HG02840 (cell line): ENCODE measurements at regions not wholly inside any gene's neighbourhood (a gene's known extent, or its start where the extent isn't known, plus 50 kb on each side); places are given as distances from the start of the nearest gene placed in this dataset.

Experiments used
- ATAC-seq: cut with Tn5 transposase; IDR thresholded peaks from one replicate; pipeline ENCODE4 v1.9.1; 2021; ENCODE audit warnings: mild to moderate bottlenecking, moderate library complexity, moderate number of reproducible peaks; ENCODE audit not compliant: unreplicated experiment, low FRiP score

DNA sequence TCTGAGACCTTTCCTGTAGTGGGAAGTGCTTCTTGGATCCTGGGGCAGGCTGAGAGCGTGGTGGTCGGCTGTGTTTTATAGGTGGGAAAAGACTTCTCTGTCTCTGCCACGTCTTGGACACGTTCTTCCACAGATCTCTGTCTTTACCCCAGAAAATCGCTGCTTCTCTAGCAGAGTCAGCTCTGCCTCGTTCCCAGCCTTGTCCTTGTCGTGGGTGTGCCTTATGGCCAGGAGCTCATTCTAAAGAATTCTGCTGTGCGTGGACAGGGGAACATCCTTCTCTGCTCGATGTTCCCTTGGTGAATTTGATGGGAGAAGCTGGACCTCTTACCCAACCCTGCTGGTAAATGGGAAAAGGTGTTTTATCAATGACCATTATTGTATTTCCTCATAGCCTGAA, 433.1 kb upstream of the C2CD4B start:
- ATAC-seq, result no peak

DNA sequence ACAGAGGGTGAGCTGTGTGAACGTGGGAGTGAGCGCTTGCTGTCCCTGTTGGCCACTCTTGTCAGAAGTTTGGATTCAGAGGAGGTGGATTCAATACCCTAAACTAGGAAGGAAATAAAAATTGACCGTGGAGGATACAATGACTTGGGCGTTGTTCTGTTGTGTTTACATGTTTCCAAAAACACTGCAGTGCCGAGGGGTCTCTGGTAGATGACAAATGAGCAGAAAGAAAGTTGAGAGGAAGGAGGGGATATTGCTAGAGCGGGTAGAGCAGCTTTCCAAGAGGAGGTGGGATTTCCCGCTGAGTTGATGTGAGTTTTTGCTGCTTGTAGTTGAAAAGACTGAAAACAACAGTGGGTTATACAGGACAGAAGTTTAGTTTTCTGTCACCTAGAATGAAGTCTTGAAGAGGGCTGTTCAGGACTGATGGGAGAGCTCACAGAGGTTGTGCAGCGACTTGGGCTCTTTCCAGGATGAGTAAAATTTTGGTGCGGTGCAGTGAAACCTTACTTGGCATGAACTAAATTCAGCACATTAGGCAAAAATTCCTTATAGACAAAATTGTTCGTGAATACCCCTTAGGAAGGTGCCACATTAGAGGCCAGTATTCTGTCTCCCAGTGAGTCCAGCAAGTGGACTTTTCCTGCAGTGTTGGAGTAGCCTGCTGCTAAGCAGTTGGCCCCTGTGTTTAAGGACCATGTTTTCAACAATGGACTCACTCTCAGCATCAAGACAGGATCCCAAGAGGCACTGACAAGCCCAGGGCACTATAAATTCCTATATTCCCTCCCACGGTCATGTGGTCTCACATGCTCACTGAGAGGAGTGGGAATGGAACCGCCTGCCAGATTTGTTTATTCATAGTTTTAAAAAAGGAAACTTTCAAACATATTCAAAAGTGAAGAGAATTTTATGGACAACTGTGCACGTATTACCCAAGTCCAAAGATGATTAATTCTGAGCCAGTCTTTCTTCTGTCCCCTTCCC, 435.0 kb upstream of the C2CD4B start:
- no peak for ATAC-seq

DNA sequence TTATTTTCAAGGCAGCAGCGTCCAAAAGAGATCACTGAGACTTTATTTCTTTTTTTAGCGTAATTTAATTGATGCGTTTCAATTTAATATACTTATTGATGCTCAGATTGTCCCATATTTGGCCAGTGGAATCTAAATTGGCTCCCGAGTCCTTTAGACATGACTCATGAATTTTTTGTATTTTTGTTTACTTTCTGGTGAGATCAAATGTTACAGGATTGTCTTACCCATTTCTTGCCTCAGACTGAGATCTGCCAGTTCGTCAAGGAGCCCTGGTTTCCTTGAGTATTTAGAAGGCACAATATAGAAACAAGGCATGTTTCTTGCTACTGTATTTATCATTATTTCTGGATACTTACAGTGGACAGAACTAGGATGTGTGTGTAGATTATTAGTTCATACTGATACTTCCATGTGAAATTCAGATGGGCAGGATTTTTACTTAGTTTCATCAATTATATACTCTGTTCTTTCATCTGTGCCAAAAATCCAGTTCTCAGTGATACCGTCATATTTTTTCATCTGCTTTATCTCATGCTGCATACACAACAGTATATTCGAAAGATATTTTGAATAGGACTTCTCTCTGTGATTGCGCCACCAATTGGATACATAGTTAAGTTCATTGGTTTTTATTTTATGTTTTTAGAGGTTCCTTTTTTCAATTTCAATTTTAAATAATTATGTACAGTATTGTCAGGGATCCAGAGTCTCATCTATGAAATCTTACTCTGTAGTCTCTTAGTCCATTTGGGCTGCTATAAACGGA, 436.9 kb upstream of the C2CD4B start:
- no peak for ATAC-seq

DNA sequence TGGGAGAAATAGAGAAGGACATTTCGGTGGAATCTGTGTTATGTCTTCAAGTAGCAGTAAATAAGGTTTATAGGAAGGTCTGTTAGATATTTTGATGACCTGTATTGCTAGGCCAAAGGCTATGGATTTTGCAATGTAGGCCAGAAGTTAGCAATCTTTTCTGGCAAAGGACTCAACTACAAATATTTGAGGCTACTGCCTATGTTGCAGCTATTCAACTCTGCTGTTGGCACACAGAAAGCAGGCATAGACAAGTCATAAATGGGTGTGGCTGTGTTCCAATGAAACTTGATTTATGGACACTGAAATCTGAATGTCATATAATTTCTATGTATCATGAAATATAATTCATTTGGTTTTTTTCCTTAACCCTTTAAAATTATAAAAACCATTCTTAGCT, 438.7 kb upstream of the C2CD4B start:
- no peak for ATAC-seq

DNA sequence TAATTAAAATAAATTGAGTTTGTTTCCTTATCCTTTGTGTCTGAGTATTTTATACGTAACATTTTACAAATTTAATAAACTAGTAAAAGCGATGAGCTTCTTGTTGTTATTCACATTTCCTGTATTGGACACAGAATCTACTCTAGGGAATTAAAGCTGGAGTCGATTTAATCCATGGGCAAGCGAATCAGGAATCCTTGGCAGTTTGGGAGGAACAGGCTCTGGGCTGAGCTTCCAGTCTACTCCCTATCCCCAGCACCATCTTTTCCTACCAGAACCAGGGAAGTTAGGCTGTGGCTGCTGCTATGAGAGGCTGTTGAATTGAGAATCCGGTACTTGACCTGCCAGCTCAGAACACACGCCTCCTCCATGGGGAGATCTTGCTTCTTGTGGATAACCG, 437.3 kb upstream of the TPM1 start:
- ATAC-seq, result no peak

DNA sequence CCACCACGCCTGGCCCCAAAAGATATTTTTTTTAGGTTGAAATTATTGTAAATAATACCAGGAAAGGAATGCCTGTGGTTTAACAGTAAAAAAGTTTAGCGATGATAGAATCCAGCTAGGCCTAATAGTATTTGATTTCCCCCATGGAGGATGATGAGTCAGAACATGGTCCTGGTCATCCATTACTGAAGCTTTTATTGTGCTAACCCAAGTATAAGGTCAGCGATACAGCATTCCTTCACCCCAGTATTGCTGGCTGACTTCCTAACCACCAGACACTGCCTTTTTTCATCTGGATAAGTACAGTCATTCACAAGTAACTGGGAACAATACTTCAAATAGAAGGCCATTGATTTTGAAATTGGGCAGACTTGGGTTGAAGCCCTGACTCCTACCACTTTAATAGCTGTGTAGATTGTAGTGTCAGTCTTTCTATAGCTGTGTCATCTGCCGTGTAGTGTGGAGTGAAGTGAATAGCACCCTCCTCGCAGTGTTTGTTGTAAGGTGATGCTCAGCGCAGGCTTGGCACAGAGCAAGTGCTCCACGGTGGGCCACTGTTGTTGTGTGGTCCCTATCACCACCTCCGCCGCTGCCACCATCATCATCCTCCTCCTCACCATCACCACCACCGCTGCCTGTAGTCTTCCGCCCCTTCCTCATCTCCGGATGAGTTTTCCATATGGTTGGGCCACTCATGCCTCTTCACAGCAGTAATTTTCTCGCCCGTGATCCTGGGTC, 436.0 kb upstream of the TPM1 start:
- ATAC-seq, result no peak

DNA sequence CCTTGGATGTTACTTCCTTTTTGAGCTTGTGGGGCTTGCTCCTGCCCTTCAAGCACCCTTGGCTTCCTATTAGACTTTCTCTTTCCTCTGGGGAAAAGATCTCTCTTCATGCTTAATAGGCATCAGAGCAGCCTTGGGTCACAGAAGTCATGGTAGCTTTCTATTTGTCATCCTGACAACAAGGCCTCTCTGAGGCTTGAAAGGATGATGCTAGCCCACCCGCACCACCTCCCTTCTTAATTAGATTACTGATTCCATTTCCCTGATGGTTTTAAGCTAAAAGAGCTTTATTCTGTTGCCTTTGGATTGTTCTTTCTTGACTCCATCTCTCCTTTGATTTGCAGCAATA, 435.5 kb upstream of the TPM1 start:
- ATAC-seq, result no peak

DNA sequence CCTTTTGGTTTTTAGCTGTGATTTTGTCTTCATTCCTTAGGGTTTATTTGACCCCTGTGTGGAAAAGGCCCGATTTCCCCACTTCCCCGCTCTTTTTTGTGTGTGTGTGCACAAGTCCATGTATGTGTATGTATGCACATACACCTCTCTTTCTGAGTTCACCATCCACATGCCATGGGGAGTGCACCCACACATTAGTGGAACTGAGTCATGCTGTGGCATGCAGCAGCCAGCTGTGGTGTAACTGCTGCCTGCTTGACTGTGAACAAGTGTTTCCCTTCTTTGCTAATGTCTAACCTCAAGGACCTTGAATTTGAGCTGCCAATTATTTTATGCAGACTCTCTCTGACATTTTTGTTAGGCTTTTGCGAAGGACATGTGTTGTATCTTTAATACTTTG, 434.9 kb upstream of the TPM1 start:
- ATAC-seq, result no peak

DNA sequence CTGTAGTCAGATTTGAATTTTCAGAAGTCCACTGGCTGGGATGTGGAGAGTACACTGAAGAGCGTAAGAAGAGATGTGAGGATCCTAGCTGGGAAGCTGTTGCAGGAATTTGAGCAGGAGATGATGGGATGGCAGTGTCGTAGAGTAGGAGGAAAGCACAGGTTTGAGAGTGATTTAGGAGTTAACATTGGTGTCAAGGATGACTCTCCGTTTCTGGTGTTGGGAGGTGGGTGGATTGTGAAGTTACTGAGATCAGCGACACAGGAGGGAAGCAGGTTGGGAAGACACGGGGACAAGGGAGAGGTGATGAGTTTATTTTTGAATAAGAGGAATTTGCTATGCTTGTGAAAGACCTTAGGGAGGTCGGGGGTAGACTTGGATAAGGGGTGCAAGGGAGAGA, 434.2 kb upstream of the TPM1 start:
- ATAC-seq, result no peak

DNA sequence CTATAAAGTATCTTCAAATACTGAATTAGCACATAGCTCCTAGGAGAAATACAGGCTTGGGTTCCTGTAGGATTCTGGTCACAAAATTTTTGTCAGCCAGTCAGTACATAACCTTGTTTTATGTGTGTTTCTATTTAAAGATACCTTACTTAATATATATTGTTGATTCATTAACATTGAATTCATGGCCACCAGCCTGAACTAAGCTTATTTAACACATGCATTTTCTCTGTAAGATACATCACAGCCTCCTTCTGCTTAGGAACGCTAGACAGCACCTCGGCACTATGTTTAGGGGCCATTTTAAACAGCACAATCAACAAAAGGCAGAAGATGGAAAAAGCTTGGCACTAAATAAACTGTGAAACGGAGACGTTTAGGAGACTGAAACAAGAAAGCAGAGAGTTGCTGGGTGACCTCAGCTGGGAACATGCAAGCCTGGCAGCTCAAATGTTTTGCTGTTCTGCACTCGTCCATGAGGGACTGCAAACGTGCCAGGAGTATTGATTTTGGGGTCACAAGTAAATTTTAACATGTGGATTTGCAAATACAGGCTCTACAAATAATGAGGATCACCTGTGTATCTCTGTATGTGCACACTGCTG, 432.2 kb upstream of the TPM1 start:
- no peak for ATAC-seq

DNA sequence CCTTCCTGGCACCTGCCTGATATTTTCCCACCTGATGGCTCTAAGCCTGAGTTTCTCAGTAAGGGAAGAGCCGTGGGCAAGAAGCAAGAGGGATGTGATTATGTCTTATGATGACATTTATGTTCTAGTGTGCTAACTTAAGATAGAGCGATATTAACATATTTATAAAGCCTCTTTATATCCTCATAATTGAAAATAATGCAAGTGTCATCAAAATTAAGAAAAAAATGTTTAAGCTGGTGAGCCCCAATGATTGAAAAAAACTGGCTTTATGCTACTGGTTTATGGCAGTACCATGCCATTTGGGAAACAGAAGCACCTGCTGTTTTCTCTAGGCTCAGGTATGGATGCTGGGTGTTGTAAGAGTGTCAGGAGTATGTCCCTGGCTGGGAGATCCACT, 431.5 kb upstream of the TPM1 start:
- ATAC-seq, result no peak

DNA sequence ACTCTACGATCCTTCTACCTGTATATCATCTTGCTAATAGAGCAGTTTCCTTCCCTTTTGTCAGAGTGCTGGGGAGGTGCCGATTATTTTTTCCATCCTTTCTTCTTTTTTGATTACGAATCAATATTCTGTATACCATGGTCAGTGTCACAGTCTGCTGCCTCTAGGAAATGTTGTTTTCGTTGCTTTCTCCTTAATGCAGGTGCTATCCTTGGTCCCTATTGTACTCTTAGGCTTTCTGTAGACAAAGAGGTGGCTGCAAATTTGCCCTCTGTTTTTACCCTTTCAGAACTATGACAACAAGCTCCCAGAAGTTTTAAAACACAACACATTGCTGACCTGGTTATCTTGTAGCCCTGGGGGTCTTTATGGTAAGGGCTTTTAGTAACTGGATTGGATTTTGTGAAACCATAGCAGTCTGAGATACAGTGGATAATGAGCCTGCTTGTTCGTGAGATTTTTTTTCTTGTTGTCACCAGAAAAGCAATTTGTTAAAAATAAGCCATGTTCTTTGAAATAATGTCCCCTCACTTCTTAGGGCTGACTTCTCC, 430.3 kb upstream of the TPM1 start:
- no peak for ATAC-seq

DNA sequence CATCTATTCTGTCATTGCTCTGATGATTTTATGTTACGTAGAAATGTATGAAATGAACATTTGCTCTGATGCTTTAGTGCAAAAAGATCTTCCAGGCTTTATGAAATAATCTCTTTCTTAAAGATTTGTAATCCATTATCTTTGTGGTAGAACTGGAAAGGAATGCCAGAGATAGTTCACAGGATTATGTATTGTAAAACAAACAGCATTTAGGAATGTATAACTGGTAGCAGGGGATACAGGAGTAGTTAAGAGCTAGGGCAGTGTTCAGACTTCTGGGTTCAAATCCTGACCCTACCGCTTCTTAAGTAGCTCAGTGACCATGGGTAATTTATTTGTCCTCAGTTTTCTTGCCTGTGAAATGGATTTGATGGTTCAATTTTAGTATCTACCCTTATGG, 429.8 kb upstream of the TPM1 start:
- no peak for ATAC-seq

DNA sequence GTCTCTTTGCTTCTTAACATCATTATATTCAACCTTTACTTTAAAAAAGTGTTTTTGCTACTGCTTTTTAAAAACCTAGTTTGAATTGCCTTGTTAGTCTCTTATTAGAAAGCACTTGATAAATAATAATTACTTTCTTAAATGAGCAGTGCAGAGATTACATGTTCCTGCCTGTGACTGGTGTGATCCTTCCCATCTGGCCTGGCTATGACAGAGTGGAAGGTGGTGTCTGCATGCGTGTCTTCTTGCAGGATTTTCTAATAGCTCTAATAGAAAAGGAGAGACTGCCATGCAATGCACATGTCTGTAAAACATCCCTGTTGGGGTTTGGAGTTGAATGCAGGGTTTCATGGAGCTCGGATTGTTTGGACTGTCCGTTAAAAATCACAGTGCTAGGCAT, 425.8 kb upstream of the TPM1 start:
- no peak for ATAC-seq

DNA sequence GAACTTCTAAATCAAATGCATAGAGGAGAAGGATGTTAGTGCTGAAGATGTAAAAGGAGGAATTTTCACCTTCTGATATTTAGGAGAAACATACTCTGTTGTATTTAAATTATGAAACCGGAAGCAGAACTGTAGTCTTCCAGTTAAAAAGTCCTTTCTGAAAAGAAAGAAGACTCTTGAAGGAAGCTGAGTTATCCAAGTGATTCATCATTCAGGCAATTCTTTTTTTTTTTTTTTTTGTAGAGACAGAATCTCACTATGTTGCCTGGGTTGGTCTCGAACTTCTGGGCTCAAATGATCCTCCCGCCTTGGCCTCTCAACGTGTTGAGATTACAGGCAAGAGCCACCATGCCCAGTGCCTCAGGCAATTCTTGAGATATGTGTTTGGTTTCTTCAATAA, 424.8 kb upstream of the TPM1 start:
- ATAC-seq, result no peak

DNA sequence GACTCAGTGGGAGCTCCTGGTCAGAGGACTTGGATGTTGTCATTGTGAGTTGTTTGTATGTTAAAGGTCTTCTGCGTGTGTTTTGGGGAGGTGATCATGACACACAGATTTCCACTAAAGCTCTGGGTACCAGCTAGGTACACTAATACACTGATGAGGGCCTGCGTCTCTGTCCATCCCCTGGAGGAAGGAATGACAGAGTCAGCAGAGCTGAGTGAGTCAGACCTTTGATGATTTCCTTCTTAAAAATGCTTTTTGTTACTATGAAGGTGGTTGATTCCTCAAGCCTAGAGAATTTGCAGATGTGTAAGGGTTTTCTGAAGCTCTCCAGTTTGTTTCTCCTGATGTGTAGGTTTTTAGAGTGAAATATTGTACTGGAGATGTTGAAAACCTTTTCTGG, 424.1 kb upstream of the TPM1 start:
- no peak for ATAC-seq

DNA sequence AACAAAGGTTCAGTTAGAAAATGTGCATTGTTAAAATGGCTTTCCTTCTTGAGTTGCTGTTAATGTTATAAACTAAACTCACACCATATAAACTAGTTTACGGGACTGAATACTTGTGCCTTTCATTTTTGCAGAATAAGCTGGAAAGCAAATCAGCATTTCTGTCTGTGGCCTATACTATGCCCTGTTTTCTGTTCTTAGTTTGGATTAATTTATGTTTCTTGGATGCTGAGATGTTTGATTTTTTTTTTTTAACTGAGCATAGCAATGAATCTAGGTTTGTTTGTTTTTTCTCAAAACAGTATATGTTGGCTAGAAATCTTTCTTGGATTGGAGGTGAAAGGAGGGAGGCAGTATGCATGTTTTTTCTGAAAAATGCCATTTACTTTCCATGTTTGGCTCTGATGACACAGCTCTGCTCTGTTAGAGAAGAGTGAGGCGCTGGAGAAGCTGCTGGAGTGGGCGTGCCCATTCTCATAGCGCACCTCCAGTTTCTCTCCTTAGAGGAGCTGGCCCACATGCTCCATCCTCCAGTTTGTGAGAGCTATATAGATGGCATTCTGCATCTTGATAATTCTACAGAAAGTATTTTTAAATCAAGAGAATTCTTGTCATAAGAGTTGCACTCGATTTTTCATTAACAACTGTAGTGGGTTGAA, 423.6 kb upstream of the TPM1 start:
- no peak for ATAC-seq

DNA sequence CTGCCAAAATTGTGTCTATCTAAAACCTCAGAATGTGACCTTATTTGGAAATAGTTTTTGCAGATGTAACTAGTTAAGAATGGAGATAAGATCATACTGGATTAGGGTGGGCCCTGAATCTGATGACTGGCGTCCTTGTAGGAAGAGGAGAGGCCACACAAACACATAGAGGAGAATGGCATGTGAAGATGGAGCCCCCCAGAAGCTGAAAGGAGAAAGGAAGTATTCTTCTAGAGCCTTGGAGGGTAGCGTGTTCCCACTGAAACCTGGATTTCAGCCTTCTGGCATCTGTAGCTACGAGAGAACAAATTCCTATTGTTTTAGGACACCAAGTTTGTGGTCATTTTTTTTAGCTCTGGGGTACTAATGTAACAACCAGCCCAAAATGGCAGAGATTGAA, 423.0 kb upstream of the TPM1 start:
- no peak for ATAC-seq

DNA sequence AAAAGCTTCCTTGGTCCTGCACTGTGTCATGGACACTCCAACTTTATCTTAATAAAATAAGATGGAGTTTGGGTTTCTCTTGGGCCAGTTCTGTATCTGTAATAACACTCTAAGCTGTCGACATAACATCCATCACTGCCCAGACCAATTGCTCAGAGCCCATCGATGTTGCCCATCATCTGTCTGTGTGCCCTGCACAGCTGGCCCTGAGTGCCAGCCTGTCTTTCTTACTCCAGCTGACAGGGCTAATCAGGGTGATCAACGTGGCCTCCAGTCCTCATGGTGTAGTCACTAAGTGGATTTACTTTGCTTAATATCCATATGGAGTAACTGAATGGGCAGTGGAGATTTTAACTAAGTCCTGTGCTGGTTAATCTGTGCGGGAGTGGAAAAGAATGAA, 419.8 kb upstream of the TPM1 start:
- no peak for ATAC-seq
